ENCODE measurements at regions not wholly inside any gene's neighbourhood (a gene's known extent, or its start where the extent isn't known, plus 50 kb on each side); places are given as distances from the start of the nearest gene placed in this dataset.

DNA sequence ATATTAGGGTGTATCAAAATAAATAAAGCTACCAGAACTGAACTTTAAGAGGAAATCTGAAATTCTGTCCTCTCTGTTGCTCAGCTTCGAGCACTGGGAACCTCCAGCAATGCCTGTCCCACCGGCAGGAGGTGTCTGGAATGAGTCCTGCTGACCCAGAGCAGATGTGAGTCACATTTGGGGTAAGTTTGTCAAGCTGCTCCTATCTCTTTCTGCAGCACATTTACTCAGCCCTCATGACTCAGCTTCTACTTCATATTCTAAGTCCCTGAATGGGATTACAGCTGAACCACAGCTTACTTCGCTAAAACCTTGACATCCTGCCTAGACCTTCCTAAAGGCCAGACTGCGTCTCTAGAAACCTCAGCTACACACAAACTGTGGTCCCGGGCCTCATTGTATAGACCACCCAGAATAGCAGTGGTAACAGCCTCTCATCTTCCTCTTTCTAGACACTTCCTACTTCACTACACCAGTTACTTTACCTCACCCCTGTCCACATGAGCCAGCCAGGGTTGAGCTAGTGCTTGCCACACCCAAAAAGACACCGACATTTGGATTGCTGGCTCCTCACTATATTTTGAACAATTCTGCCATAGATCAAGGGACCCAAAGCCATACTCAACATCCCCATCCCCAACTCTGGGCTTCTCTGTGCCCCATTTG lies 109.6 kb upstream of the TMCO5A start:
- H3K9ac ChIP-seq = no peak overlapping the region
- no peak for TF ChIP-seq FOXJ3 (CRISPR knock-in tag; IDR thresholded peaks at IDR 0.05)
- no peak; the same call in 1 of the 2 replicates for TF ChIP-seq RXRA (IDR thresholded peaks at IDR 0.05; ENCODE audit: borderline replicate concordance, low read depth)
- TF ChIP-seq REST (IDR thresholded peaks at IDR 0.05; ENCODE audit: low read depth, low read length) = peak; percentile 17; the same call in 1 of the 2 replicates
- TF ChIP-seq MEF2A (IDR thresholded peaks at IDR 0.05; ENCODE audit: borderline replicate concordance, low read depth) = no peak
- TF ChIP-seq GABPA (IDR thresholded peaks at IDR 0.05; ENCODE audit: low read depth) = no peak
- no peak for TF ChIP-seq YY1 (IDR thresholded peaks at IDR 0.05; ENCODE audit: low read depth)
- peak in 1 of 2 experiments; percentile 34; a peak in 1 of 4 replicates for TF ChIP-seq EP300 (IDR thresholded peaks at IDR 0.05; ENCODE audit: borderline replicate concordance in 1 of 2, low read depth in 1 of 2, low read length in 1 of 2)
- TF ChIP-seq FOXM1 (IDR thresholded peaks at IDR 0.05; ENCODE audit: low read depth) = no peak
- TF ChIP-seq RAD21 (IDR thresholded peaks at IDR 0.05; ENCODE audit: low read length) = peak; percentile 27; the same call in 1 of the 2 replicates
- peak; percentile 78 for TF ChIP-seq JUND (IDR thresholded peaks at IDR 0.05)
- TF ChIP-seq ELF1 (IDR thresholded peaks at IDR 0.05) = no peak
- TF ChIP-seq TAF1 (IDR thresholded peaks at IDR 0.05; ENCODE audit: borderline replicate concordance, low read depth, low read length) = no peak
- no peak for TF ChIP-seq TEAD4 (IDR thresholded peaks at IDR 0.05; ENCODE audit: borderline replicate concordance, insufficient read depth)
- TF ChIP-seq FOSL2 (IDR thresholded peaks at IDR 0.05; ENCODE audit: borderline replicate concordance, low read depth) = peak; percentile 94
- peak; percentile 5; the same call in 1 of the 2 replicates for TF ChIP-seq USF1 (IDR thresholded peaks at IDR 0.05; ENCODE audit: borderline replicate concordance, low read depth)
- TF ChIP-seq, protein P1, sequence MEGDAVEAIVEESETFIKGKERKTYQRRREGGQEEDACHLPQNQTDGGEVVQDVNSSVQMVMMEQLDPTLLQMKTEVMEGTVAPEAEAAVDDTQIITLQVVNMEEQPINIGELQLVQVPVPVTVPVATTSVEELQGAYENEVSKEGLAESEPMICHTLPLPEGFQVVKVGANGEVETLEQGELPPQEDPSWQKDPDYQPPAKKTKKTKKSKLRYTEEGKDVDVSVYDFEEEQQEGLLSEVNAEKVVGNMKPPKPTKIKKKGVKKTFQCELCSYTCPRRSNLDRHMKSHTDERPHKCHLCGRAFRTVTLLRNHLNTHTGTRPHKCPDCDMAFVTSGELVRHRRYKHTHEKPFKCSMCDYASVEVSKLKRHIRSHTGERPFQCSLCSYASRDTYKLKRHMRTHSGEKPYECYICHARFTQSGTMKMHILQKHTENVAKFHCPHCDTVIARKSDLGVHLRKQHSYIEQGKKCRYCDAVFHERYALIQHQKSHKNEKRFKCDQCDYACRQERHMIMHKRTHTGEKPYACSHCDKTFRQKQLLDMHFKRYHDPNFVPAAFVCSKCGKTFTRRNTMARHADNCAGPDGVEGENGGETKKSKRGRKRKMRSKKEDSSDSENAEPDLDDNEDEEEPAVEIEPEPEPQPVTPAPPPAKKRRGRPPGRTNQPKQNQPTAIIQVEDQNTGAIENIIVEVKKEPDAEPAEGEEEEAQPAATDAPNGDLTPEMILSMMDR (IDR thresholded peaks at IDR 0.05) = peak; percentile 61
- TF ChIP-seq, protein P2, sequence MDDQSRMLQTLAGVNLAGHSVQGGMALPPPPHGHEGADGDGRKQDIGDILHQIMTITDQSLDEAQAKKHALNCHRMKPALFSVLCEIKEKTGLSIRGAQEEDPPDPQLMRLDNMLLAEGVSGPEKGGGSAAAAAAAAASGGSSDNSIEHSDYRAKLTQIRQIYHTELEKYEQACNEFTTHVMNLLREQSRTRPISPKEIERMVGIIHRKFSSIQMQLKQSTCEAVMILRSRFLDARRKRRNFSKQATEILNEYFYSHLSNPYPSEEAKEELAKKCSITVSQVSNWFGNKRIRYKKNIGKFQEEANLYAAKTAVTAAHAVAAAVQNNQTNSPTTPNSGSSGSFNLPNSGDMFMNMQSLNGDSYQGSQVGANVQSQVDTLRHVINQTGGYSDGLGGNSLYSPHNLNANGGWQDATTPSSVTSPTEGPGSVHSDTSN (IDR thresholded peaks at IDR 0.05) = peak; percentile 41
- TF ChIP-seq GATA2 (CRISPR knock-in tag; IDR thresholded peaks at IDR 0.05) = no peak
- TF ChIP-seq POLR2AphosphoS5 (IDR thresholded peaks at IDR 0.05; ENCODE audit: low read depth, low read length) = peak; percentile 29; the same call in 1 of the 2 replicates
- no peak for TF ChIP-seq RFX5 (IDR thresholded peaks at IDR 0.05; ENCODE audit: low read length)
- no peak for TF ChIP-seq EZH2phosphoT487 (IDR thresholded peaks at IDR 0.05; ENCODE audit: borderline replicate concordance, low read depth)
- peak; percentile 69 for TF ChIP-seq MAX (IDR thresholded peaks at IDR 0.05; ENCODE audit: low read depth)
- TF ChIP-seq NRF1 (IDR thresholded peaks at IDR 0.05; ENCODE audit: low read depth, low read length) = no peak
- peak; percentile 77; the same call in 1 of the 2 replicates for TF ChIP-seq TCF12 (IDR thresholded peaks at IDR 0.05)
- no peak for TF ChIP-seq SIN3A (IDR thresholded peaks at IDR 0.05; ENCODE audit: borderline replicate concordance, low read depth, low read length)
- no peak for TF ChIP-seq SMC3 (IDR thresholded peaks at IDR 0.05; ENCODE audit: low read depth, low read length)
- no peak for TF ChIP-seq CHD2 (IDR thresholded peaks at IDR 0.05; ENCODE audit: low read length, partially characterized antibody)

More for the DNA sequence above, 109.6 kb upstream of the TMCO5A start:
- no peaks in the 10 kb centered on the region for H3K79me2 ChIP-seq (ENCODE audit: insufficient read depth)
- H3K36me3 ChIP-seq (replicated peaks in 1 of 2; ENCODE audit: control insufficient read depth in 1 of 2, insufficient read depth in 2 of 2, low read length in 1 of 2) = no peaks in the 10 kb centered on the region
- H4K20me1 ChIP-seq (ENCODE audit: insufficient read depth) = no peaks in the 10 kb centered on the region
- H3K4me1 ChIP-seq (ENCODE audit: control insufficient read depth in 1 of 2, insufficient read depth in 2 of 2, low read depth in 1 of 2, low read length in 1 of 2) = peaks cover 3 to 33% of the 10 kb centered on the region in 2 experiments; a peak in 3 of 4 replicates
- no peak for DNase-seq
- POLR2A ChIA-PET = interaction anchor here (1.0 to 2.7 kb wide), 2 partner anchors 48 to 50 kb away, joined by 5 to 9 read pairs; no protein-coding TSS in a partner anchor
- no peaks in the 10 kb centered on the region for H3K27me3 ChIP-seq (ENCODE audit: insufficient read depth)
- no peaks in the 10 kb centered on the region for H3K9me3 ChIP-seq
- H3K9me2 ChIP-seq = no peaks in the 10 kb centered on the region
- H3F3A ChIP-seq (replicated peaks; ENCODE audit: insufficient read depth) = peaks cover 3% of the 10 kb centered on the region
- peak overlapping the region; percentile 16; the same call in 1 of the 2 replicates for H3K4me2 ChIP-seq
- WGBS (ENCODE audit: low lambda C conversion rate) = 34% methylated on average over 6 of the region's 6 CpGs
- peak overlapping the region; percentile 56 for H2AFZ ChIP-seq (ENCODE audit: low read depth)
- CTCF ChIA-PET = interaction anchor here (0.6 to 1.4 kb wide), 8 partner anchors 11 to 692 kb away, joined by 3 to 5 read pairs (median 4); no protein-coding TSS in a partner anchor
- H3K4me3 ChIP-seq (ENCODE audit: low read depth in 2 of 2, low read length in 1 of 2) = no peak overlapping the region
- H3K27ac ChIP-seq (ENCODE audit: low read depth in 2 of 2, low read length in 1 of 2) = peak overlapping the region; percentile 59 to 100

Data from SK-N-SH (cell line).